Activated CD4-positive, alpha-beta T cell treated with anti-CD3 and anti-CD28 coated beads for 36 hours (primary cell): ENCODE measurements at regions not wholly inside any gene's neighbourhood (a gene's known extent, or its start where the extent isn't known, plus 50 kb on each side); places are given as distances from the start of the nearest gene placed in this dataset.

Source experiments
- ATAC-seq: fragments of 200-7000 bp; cut with Tn5 transposase; one replicate; pipeline ENCODE4 v1.10.0; 2021; ENCODE audit warnings: mild to moderate bottlenecking, moderate library complexity
- CTCF ChIA-PET: fragments of 350-600 bp; sonication (Branson Sonifier 250); formaldehyde crosslinking; loops from one replicate; lab custom pipeline; 2021; ENCODE audit warnings: antibody characterized with exemption; lab: Charles Lee
- POLR2A ChIA-PET: fragments of 350-600 bp; sonication (Branson Sonifier 250); formaldehyde crosslinking; loops from one replicate; lab custom pipeline; 2021; ENCODE audit warnings: antibody characterized with exemption, inconsistent platforms; lab: Charles Lee
- DNase-seq: peaks from one replicate; pipeline ENCODE4 v3.0.0-alpha.2; 2020
- H3K27ac Mint-ChIP-seq: one replicate; pipeline ENCODE4 v1.8.0; 2021; ENCODE audit warnings: mixed read lengths
- H3K27me3 Mint-ChIP-seq: one replicate; pipeline ENCODE4 v1.8.0; 2021; ENCODE audit warnings: mixed read lengths
- H3K36me3 Mint-ChIP-seq: one replicate; pipeline ENCODE4 v1.8.0; 2021; ENCODE audit warnings: low read depth, mixed read lengths
- H3K4me1 Mint-ChIP-seq: one replicate; pipeline ENCODE4 v1.8.0; 2021; ENCODE audit warnings: mixed read lengths
- H3K4me3 Mint-ChIP-seq: one replicate; pipeline ENCODE4 v1.8.0; 2021; ENCODE audit warnings: mild to moderate bottlenecking, moderate library complexity, mixed read lengths
- H3K9me3 Mint-ChIP-seq: one replicate; pipeline ENCODE4 v1.8.0; 2021; ENCODE audit warnings: low read depth, mixed read lengths
- intact Hi-C, 2 experiments: fragments of 100-400 bp; cut with DNase I in 1 of 2; cut with micrococcal nuclease in 1 of 2; formaldehyde crosslinking; loops; one replicate each; pipeline versions ENCODE4 v1.14.2 to v1.15.1; 2022 to 2024; cut with DNase I, micrococcal nuclease

DNA sequence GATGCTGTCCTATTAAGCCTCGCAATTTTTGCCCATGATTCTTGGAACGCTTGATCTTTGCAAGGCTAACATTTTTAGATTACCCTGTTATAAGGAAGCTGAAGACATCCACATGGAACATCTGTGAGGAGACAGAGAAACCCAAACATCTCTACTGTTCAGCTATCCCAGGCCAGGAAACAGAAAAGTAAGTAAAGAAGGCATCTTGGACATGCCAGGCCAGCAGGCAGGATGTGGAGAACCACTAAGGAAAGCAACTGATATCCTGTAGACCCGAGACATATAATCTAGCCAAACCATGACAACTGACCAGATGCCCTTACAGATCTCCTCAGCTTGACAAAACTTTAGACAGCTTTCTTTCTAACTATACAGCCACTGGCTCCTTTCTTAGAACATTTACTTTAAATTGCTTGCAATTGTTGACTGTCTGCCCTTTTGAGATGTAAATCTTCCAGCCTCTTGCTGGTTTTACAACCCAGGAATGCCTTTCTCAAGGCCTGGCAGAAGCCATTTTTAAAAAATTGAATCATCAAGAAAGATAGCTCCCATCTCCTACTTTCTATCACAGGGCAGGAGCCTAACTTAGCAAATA, 255.8 kb upstream of the DACH1 start:
- H3K4me3 Mint-ChIP-seq, result no peak overlapping the region
- DNase-seq, result no peak
- POLR2A ChIA-PET, result no interaction called here
- no peak for ATAC-seq
- no peaks in the 10 kb centered on the region for H3K36me3 Mint-ChIP-seq
- intact Hi-C loops, result no loop called here
- no peaks in the 10 kb centered on the region for H3K27me3 Mint-ChIP-seq
- H3K27ac Mint-ChIP-seq, result no peak overlapping the region
- no peaks in the 10 kb centered on the region for H3K4me1 Mint-ChIP-seq
- H3K9me3 Mint-ChIP-seq, result no peaks in the 10 kb centered on the region
- CTCF ChIA-PET, result no interaction called here

DNA sequence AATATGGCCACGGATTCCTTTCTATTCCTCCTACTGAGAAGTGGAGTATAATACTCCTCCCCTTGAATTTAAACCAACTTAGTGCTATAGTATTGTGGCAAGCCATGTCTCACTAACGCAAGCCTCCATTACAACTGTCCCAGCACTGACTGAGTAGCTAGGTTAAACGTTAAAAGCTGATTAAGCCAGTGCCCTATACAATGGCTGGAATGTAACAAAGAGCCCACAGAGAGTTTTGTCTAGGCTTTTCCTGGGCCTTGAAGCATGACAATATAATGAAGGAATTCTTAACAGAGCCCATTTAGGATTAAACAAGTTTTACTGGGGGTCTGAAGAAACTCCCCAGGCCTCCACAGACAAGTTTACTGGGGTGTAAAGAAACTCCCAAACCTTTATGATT, 254.5 kb upstream of the DACH1 start:
- no peak overlapping the region for H3K4me3 Mint-ChIP-seq
- ATAC-seq, result no peak
- no peak overlapping the region for H3K27ac Mint-ChIP-seq
- no peaks in the 10 kb centered on the region for H3K9me3 Mint-ChIP-seq
- no peaks in the 10 kb centered on the region for H3K27me3 Mint-ChIP-seq
- no peaks in the 10 kb centered on the region for H3K36me3 Mint-ChIP-seq
- POLR2A ChIA-PET, result no interaction called here
- intact Hi-C loops, result no loop called here
- H3K4me1 Mint-ChIP-seq, result no peaks in the 10 kb centered on the region
- CTCF ChIA-PET, result interaction anchor here (0.7 kb wide), 1 partner anchor 1263 kb away, joined by 4 read pairs; no protein-coding TSS in a partner anchor
- no peak for DNase-seq

DNA sequence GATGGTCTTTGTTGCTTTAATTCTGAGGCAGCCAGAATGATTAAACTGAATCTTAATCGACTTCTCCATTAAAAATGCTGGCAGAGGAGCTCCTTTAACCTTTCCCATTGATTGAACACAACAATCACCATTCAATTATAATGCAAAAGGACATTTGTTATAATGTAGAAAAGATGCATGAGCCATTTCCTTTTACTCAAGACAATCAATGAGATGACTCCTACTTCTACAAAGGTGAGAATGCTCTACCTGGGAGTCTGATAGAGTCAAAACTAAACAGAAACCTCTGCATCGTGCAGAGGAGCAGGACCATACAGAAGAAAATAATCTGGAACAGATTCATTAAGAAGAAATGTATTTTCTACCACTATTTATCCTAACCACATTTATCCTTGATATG, 253.6 kb upstream of the DACH1 start:
- Mint-ChIP-seq H3K36me3 (no peaks in the 10 kb centered on the region), H3K4me3 (no peak overlapping the region)
- no peak for ATAC-seq

DNA sequence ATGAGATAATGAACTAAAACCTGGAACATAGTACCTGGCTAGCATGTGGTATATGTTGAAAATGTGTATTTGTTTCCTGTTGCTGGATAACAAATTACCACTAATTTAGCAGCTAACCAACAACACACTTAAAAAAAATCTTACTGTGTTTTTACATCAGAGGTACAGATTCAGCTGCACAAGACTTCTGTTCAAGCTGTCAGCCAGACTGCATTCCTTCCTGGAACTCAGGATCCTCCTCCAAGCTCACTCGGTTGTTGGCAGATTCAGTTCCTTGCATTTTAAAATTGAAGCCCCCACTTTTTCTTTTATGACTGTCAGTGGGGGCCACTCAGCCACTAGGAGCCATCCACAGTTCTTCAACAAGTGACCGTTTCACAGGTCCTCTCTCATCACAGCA, 246.9 kb upstream of the DACH1 start:
- Mint-ChIP-seq H3K27ac (no peak overlapping the region), H3K4me1 (no peaks in the 10 kb centered on the region), H3K36me3 (no peaks in the 10 kb centered on the region), H3K4me3 (no peak overlapping the region), H3K27me3 (no peaks in the 10 kb centered on the region), H3K9me3 (no peaks in the 10 kb centered on the region)
- ATAC-seq (no peak), DNase-seq (no peak)
- ChIA-PET POLR2A (no interaction called here), CTCF (no interaction called here)
- intact Hi-C loops, result no loop called here

More for the DNA sequence above, 253.6 kb upstream of the DACH1 start:
- CTCF ChIA-PET, result no interaction called here
- H3K27ac Mint-ChIP-seq, result no peak overlapping the region
- POLR2A ChIA-PET, result no interaction called here
- no peaks in the 10 kb centered on the region for H3K9me3 Mint-ChIP-seq
- intact Hi-C loops, result no loop called here
- no peak for DNase-seq
- H3K27me3 Mint-ChIP-seq, result no peaks in the 10 kb centered on the region
- no peaks in the 10 kb centered on the region for H3K4me1 Mint-ChIP-seq

DNA sequence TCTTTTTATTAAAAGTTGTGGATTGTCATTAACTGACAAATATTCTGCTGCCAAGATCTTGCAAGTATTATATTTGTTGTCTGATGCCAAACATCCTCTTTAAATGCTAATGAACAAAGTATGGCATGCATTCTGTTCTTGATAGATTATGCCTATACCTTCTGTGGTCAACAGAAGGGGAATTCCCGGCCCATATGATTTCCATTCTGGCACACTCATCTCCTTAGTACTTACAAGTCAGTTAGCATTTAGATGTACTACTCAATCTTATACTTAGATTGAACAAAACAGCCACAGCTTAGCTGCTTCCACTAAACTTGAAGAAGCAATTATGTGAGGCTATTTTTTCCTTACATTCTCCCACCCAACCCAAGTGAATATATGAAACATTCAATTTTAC, 246.1 kb upstream of the DACH1 start:
- H3K9me3 Mint-ChIP-seq, result no peaks in the 10 kb centered on the region

DNA sequence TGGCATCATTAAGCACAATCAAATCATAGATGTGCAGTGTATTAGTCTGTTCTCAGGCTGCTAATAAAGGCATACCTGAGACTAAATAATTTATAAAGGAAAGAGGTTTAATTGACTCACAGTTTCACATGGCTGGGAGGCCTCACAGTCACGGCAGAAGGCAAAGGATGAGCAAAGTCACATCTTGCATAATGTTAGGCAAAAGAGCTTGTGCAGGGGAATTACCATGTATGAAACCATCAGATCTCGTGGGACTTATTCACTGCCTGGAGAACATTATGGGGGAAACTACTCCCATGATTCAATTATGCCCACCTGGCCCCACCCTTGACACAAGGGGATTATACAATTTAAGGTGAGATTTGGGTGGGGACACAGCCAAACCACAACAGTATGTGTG, 245.2 kb upstream of the DACH1 start:
- no peaks in the 10 kb centered on the region for H3K36me3 Mint-ChIP-seq
- CTCF ChIA-PET, result no interaction called here
- ATAC-seq (no peak), DNase-seq (no peak)
- H3K27ac Mint-ChIP-seq, result no peak overlapping the region
- POLR2A ChIA-PET, result no interaction called here
- no peaks in the 10 kb centered on the region for H3K27me3 Mint-ChIP-seq
- H3K4me1 Mint-ChIP-seq, result no peaks in the 10 kb centered on the region
- intact Hi-C loops, result no loop called here
- peaks cover 4% of the 10 kb centered on the region for H3K9me3 Mint-ChIP-seq
- H3K4me3 Mint-ChIP-seq, result no peak overlapping the region

More for the DNA sequence above, 246.1 kb upstream of the DACH1 start:
- Mint-ChIP-seq H3K4me1 (no peaks in the 10 kb centered on the region), H3K27me3 (no peaks in the 10 kb centered on the region), H3K4me3 (no peak overlapping the region), H3K27ac (no peak overlapping the region), H3K36me3 (no peaks in the 10 kb centered on the region)
- ChIA-PET POLR2A (no interaction called here), CTCF (no interaction called here)
- DNase-seq (no peak), ATAC-seq (no peak)
- intact Hi-C loops, result no loop called here

DNA sequence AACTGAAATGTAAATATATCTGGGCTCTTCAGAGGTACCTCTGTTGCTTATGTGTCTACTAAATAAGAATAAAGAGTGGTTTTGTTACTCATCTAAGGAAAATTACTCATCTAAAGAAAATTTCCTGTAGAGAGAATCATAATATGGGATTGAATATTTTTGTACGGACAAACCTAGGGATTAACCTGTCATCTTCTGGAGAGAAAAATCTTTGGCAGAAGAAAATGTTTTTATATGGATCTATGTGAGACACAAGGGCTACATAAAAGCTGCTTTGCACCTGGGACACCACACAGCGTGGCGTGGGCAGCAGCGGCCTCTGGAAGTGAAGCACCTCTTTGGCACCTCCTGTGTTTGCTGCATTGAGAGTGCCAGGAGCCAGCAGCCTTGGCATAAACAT, 242.9 kb upstream of the DACH1 start:
- peaks cover 7% of the 10 kb centered on the region for H3K9me3 Mint-ChIP-seq
- CTCF ChIA-PET, result no interaction called here
- POLR2A ChIA-PET, result no interaction called here

DNA sequence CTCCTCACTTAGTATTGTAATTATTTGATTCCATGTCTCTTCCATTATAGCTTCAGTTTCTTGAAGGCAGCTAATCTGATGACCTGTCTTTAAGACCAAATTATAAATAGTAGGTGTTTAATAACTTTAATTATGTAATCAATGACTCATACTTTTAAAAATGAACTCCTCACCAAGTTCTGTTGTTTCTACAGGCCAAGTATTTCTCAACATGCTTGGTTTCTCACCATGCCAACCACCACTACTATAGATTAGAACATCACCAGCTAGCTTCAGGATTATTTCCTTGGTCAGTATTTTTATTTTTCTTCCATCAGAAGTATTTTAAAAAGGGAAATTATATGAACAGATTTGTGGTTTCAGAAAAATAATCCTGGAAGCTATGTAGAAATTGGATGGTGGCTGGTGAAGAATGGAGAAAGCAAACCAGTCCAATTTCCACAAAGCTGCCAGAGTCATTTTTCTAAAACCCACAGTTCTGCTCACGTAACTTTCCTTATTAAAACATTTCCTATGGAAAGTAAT, 237.7 kb upstream of the DACH1 start:
- no peaks in the 10 kb centered on the region for H3K4me1 Mint-ChIP-seq
- CTCF ChIA-PET, result interaction anchor here (0.6 to 0.7 kb wide), 2 partner anchors 703 to 1514 kb away, joined by 3 read pairs; no protein-coding TSS in a partner anchor

More for the DNA sequence above, 242.9 kb upstream of the DACH1 start:
- ATAC-seq (no peak), DNase-seq (no peak)
- H3K27ac Mint-ChIP-seq, result no peak overlapping the region
- no peaks in the 10 kb centered on the region for H3K36me3 Mint-ChIP-seq
- no peaks in the 10 kb centered on the region for H3K4me1 Mint-ChIP-seq
- H3K27me3 Mint-ChIP-seq, result no peaks in the 10 kb centered on the region
- intact Hi-C loops, result no loop called here
- H3K4me3 Mint-ChIP-seq, result no peak overlapping the region

DNA sequence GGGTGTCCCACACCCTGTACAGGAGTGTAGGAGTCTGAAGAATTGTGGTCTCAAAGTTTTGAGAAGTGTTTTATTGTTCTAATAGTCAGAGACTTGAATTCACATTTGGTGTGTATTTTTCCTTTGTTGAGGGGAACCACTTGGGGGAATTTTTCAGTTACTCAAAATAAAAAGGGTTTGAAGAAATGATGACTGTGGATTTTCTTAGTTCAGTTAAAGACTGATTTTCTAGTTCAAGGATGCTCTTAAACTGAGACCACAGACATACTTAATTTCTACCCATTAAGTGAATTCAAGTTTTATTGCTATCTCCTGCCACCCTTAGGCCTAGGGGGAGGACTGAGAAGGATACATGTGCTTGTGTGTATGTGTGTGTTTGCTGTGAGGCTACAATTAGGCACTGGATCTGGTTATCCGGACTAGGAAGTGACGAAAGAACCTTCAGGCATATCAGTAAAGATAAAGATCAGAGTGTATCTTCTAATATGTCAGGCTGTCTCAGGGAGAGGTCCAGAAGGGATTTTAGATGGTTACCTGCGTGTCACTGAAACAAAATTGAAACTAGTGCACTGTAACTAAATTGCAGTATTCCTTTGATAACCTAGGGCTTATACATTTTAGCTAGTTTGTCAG, 234.9 kb upstream of the DACH1 start:
- no peak for ATAC-seq
- intact Hi-C loops, result no loop called here
- H3K27me3 Mint-ChIP-seq, result no peaks in the 10 kb centered on the region

More for the DNA sequence above, 237.7 kb upstream of the DACH1 start:
- peaks cover 7% of the 10 kb centered on the region for H3K9me3 Mint-ChIP-seq
- no peaks in the 10 kb centered on the region for H3K27me3 Mint-ChIP-seq
- H3K4me3 Mint-ChIP-seq, result no peak overlapping the region
- DNase-seq (no peak), ATAC-seq (no peak)
- no peaks in the 10 kb centered on the region for H3K36me3 Mint-ChIP-seq
- intact Hi-C loops, result no loop called here
- no peak overlapping the region for H3K27ac Mint-ChIP-seq
- POLR2A ChIA-PET, result no interaction called here

DNA sequence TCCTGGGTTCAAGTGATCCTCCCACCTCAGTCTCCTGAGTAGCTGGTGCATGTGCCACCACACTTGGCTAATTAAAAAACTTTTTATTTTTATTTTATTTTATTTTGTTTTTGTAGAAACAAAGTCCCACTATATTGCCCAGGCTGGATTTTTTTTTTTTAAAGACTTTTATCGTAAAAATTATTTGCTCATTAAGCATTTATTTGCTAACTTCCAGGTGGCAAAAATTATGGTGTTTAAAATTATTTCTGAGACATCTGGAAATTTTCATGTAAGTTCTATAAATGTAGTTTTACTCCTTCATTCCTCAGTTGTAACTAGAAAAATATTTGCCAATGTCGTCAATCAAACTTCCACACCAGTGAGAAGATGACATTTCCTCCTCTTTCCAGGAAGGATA, 233.3 kb upstream of the DACH1 start:
- DNase-seq (no peak), ATAC-seq (no peak)
- intact Hi-C loops, result no loop called here
- no peaks in the 10 kb centered on the region for H3K4me1 Mint-ChIP-seq
- no peaks in the 10 kb centered on the region for H3K27me3 Mint-ChIP-seq
- H3K36me3 Mint-ChIP-seq, result no peaks in the 10 kb centered on the region
- H3K4me3 Mint-ChIP-seq, result no peak overlapping the region
- no peak overlapping the region for H3K27ac Mint-ChIP-seq
- CTCF ChIA-PET, result no interaction called here
- H3K9me3 Mint-ChIP-seq, result no peaks in the 10 kb centered on the region
- POLR2A ChIA-PET, result no interaction called here

More for the DNA sequence above, 234.9 kb upstream of the DACH1 start:
- Mint-ChIP-seq H3K36me3 (no peaks in the 10 kb centered on the region), H3K4me3 (no peak overlapping the region), H3K27ac (no peak overlapping the region), H3K4me1 (no peaks in the 10 kb centered on the region), H3K9me3 (no peaks in the 10 kb centered on the region)
- no peak for DNase-seq
- POLR2A ChIA-PET, result no interaction called here
- CTCF ChIA-PET, result no interaction called here

DNA sequence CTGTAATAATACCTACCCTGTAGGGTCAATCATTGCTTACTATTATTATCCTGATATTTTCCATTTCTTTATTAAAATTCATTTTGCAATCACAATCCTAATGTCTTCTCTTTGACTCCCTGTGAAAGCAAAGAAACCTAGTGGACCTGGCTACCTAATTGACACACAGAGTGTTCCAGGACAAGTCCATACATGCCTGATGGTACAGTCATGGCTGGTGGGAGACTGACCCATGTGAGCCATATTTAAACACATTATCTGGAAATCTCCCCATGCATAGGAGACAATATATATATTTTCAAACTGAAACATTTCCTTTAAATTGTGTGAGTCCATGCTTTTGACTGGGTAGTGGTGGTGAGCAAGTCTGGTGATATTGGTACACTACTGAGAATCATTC, 230.6 kb upstream of the DACH1 start:
- Mint-ChIP-seq H3K4me1 (no peaks in the 10 kb centered on the region), H3K36me3 (no peaks in the 10 kb centered on the region), H3K4me3 (no peak overlapping the region), H3K9me3 (no peaks in the 10 kb centered on the region), H3K27me3 (no peaks in the 10 kb centered on the region), H3K27ac (no peak overlapping the region)
- intact Hi-C loops, result no loop called here
- ATAC-seq (no peak), DNase-seq (no peak)
- ChIA-PET CTCF (no interaction called here), POLR2A (no interaction called here)

DNA sequence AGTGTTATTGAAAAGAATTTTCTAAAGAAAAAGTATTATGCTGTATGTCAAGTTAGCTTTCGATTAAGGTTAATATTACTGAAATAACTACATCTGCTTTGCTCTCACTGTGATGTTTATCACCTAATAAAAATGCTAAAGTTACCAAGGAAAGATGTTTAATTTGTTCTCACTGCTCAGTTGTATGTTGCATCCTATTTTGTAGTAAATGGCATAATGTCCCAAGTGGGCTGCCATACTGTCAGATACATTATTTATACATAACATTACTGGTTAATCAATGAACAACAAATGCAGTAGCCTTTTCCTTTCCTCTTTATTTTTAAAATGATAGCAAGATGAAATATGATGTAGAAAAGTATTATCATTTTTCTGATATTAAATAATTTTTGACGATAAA, 226.3 kb upstream of the DACH1 start:
- intact Hi-C loops, result no loop called here
- Mint-ChIP-seq H3K36me3 (no peaks in the 10 kb centered on the region), H3K27me3 (no peaks in the 10 kb centered on the region), H3K9me3 (no peaks in the 10 kb centered on the region), H3K27ac (no peak overlapping the region), H3K4me3 (no peak overlapping the region), H3K4me1 (no peaks in the 10 kb centered on the region)
- ATAC-seq (no peak), DNase-seq (no peak)
- ChIA-PET CTCF (no interaction called here), POLR2A (no interaction called here)
